ENCODE measurements at regions not wholly inside any gene's neighbourhood (a gene's known extent, or its start where the extent isn't known, plus 50 kb on each side); places are given as distances from the start of the nearest gene placed in this dataset.

DNA sequence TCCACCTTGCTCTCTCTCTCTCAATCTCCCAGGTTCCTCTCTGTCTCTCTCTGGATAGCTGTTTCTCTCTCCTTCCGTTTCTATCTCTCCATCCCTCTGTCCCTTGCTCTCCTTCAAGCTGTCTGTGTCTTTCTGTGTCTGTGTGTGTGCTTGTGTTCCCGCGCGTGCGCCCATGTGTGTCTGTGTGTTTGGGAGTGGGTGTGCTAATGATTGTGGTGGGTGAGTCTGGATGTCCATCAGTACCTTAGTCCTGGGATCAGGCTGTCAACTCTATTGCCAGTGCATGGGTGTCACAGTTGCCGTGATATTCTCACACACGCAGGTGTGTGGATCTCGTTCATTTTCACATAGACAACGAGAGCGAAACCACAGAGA lies 1380.6 kb upstream of the DEFB115 start:
- Histone ChIP-seq H3K56ac (ENCODE audit: extremely low read depth, insufficient read depth, low read length) (no peak overlapping the region), H2BK120ac (ENCODE audit: low read depth, low read length) (no peak overlapping the region), H3K23ac (ENCODE audit: low read depth, low read length) (no peak overlapping the region), H3K18ac (ENCODE audit: low read depth, low read length) (no peak overlapping the region), H4K8ac (ENCODE audit: low read depth in 2 of 2, low read length in 2 of 2) (no peak overlapping the region), H3K9me1 (ENCODE audit: insufficient read depth, low read length) (no peaks in the 10 kb centered on the region), H4K91ac (ENCODE audit: insufficient read depth, low read depth, low read length) (no peak overlapping the region), H3K4me2 (ENCODE audit: low read depth, low read length) (no peak overlapping the region), H2AK5ac (ENCODE audit: low read depth, low read length) (no peak overlapping the region), H2BK5ac (ENCODE audit: low read depth, low read length, poor library complexity, severe bottlenecking) (no peak overlapping the region), H2AFZ (replicated peaks; ENCODE audit: low read length, poor library complexity) (no peak overlapping the region), H3K4ac (ENCODE audit: low read depth, low read length) (no peak overlapping the region), H3K79me1 (ENCODE audit: low read depth in 1 of 2, low read length in 2 of 2) (no peaks in the 10 kb centered on the region), H2BK20ac (ENCODE audit: low read depth, low read length) (no peak overlapping the region), H2BK15ac (ENCODE audit: low read depth, low read length) (no peak overlapping the region), H3K27me3 (ENCODE audit: control insufficient read depth, insufficient read depth, low read length) (no peaks in the 10 kb centered on the region), H4K5ac (ENCODE audit: low read depth, low read length) (no peak overlapping the region), H3K27ac (ENCODE audit: insufficient read depth, low read length) (no peak overlapping the region), H3K9me3 (ENCODE audit: control insufficient read depth, insufficient read depth, low read length) (peaks cover 47% of the 10 kb centered on the region), H3K14ac (replicated peaks; ENCODE audit: low read depth, low read length) (no peak overlapping the region), H3K36me3 (ENCODE audit: control insufficient read depth, insufficient read depth, low read length) (no peaks in the 10 kb centered on the region), H2AK9ac (replicated peaks; ENCODE audit: low read depth, low read length, poor library complexity) (no peak overlapping the region), H3K4me1 (ENCODE audit: control insufficient read depth, insufficient read depth, low read length) (no peaks in the 10 kb centered on the region), H4K20me1 (ENCODE audit: insufficient read depth, low read length) (no peaks in the 10 kb centered on the region), H3K9ac (ENCODE audit: low read depth, low read length) (no peak overlapping the region), H3K4me3 (ENCODE audit: insufficient read depth, low read depth, low read length) (no peak overlapping the region)
- in situ Hi-C loops (cut with MboI; ENCODE audit: low sequenced_read_pairs) (no loop called here), intact Hi-C loops (cut with micrococcal nuclease) (no loop called here), dilution Hi-C loops (cut with HindIII; ENCODE audit: low sequenced_read_pairs, unreplicated experiment) (no loop called here)
- BruUV-seq (replicated peaks), result no TSS peak
- ChIA-PET POLR2A (ENCODE audit: unreplicated experiment) (no interaction called here), CTCF (no interaction called here)
- 85% methylated on average over 6 of the region's 10 CpGs; no CpG with 5 or more reads in 1 of the 2 experiments for WGBS, 2 experiments (ENCODE audit: extremely low coverage in 2 of 2, insufficient read length in 1 of 2)
- TF ChIP-seq USF2 (IDR thresholded peaks at IDR 0.05; ENCODE audit: low read depth, low read length), result no peak
- TF ChIP-seq FOS (IDR thresholded peaks at IDR 0.05; ENCODE audit: low read depth, low read length), result no peak
- no peak for TF ChIP-seq CTCF (conservative IDR thresholded peaks at IDR 0.05; ENCODE audit: low read depth, low read length)
- no peak for TF ChIP-seq MAZ (IDR thresholded peaks at IDR 0.05; ENCODE audit: borderline replicate concordance, low read depth, low read length)
- TF ChIP-seq RFX5 (IDR thresholded peaks at IDR 0.05; ENCODE audit: low read depth, low read length), result no peak
- TF ChIP-seq MXI1 (IDR thresholded peaks at IDR 0.05; ENCODE audit: borderline replicate concordance, low read depth, low read length), result no peak
- no peak for TF ChIP-seq BHLHE40 (IDR thresholded peaks at IDR 0.05; ENCODE audit: low read depth, low read length)
- no peak for TF ChIP-seq POLR2A (IDR thresholded peaks at IDR 0.05; ENCODE audit: low read depth, low read length)
- TF ChIP-seq, protein P1, sequence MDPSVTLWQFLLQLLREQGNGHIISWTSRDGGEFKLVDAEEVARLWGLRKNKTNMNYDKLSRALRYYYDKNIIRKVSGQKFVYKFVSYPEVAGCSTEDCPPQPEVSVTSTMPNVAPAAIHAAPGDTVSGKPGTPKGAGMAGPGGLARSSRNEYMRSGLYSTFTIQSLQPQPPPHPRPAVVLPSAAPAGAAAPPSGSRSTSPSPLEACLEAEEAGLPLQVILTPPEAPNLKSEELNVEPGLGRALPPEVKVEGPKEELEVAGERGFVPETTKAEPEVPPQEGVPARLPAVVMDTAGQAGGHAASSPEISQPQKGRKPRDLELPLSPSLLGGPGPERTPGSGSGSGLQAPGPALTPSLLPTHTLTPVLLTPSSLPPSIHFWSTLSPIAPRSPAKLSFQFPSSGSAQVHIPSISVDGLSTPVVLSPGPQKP (IDR thresholded peaks at IDR 0.05; ENCODE audit: borderline replicate concordance, low read depth, low read length), result no peak
- no peak for TF ChIP-seq RCOR1 (IDR thresholded peaks at IDR 0.05; ENCODE audit: insufficient replicate concordance, low read length)
- TF ChIP-seq RAD21 (IDR thresholded peaks at IDR 0.05; ENCODE audit: low read length), result no peak
- no peak for TF ChIP-seq SMC3 (IDR thresholded peaks at IDR 0.05; ENCODE audit: low read depth, low read length)
- no peak for TF ChIP-seq NFE2L2 (IDR thresholded peaks at IDR 0.05; ENCODE audit: low read depth, low read length)
- no peak for TF ChIP-seq CHD1 (IDR thresholded peaks at IDR 0.05; ENCODE audit: low read depth, low read length)
- ATAC-seq (ENCODE audit: low read depth) (no peak), DNase-seq (no peak)

Measured in IMR-90 (cell line).